Ovary (tissue), 3 donors: ENCODE measurements at regions not wholly inside any gene's neighbourhood (a gene's known extent, or its start where the extent isn't known, plus 50 kb on each side); places are given as distances from the start of the nearest gene placed in this dataset.

Experiments
- CTCF ChIP-seq, 3 donors: fragments of 450-650 bp in 2 of 3; fragments of 200-600 bp in 1 of 3; IDR thresholded peaks; one replicate each; pipeline versions ENCODE4 v1.5.1 to v1.8.0; 2016 to 2022; ENCODE audit warnings: antibody characterized with exemption in 3 of 3, mild to moderate bottlenecking in 1 of 3
- POLR2A ChIP-seq: fragments of 450-650 bp; IDR thresholded peaks from one replicate; pipeline ENCODE4 v1.6.1; 2017; ENCODE audit warnings: antibody characterized with exemption, mild to moderate bottlenecking, moderate library complexity
- donor health status: DM: no; HTN: no; CAD: no.

- no peak for TF ChIP-seq POLR2A
- no peak for TF ChIP-seq CTCF (IDR thresholded peaks at IDR 0.05)
Observed at GRCh38 chr4:11603591-11604194, 175.0 kb upstream of the HS3ST1 start.
